ENCODE measurements at regions not wholly inside any gene's neighbourhood (a gene's known extent, or its start where the extent isn't known, plus 50 kb on each side); places are given as distances from the start of the nearest gene placed in this dataset.

- Histone ChIP-seq H3K9me2 (ENCODE audit: insufficient read depth, low read length) (no peaks in the 10 kb centered on the region), H4K20me1 (ENCODE audit: insufficient read depth) (no peaks in the 10 kb centered on the region), H3K79me2 (replicated peaks; ENCODE audit: insufficient read depth, low read length) (no peaks in the 10 kb centered on the region), H3K36me3 (ENCODE audit: insufficient read depth, low read length) (no peaks in the 10 kb centered on the region), H3K27ac (ENCODE audit: low read length) (no peak overlapping the region), H3K4me2 (ENCODE audit: low read length) (no peak overlapping the region), H3K4me3 (ENCODE audit: low read length) (no peak overlapping the region), H2AFZ (ENCODE audit: low read depth, low read length) (no peak overlapping the region), H3K9ac (ENCODE audit: low read length) (no peak overlapping the region), H3K9me3 (ENCODE audit: low read length) (no peaks in the 10 kb centered on the region), H3F3A (ENCODE audit: insufficient read depth, low read length, poor library complexity, severe bottlenecking) (no peaks in the 10 kb centered on the region), H3K27me3 (ENCODE audit: insufficient read depth, low read depth, low read length) (no peaks in the 10 kb centered on the region)
- TF ChIP-seq TAF1 (IDR thresholded peaks at IDR 0.05; ENCODE audit: low read depth) (no peak), CTCF (IDR thresholded peaks at IDR 0.05; ENCODE audit: poor library complexity, severe bottlenecking) (no peak), MXI1 (conservative IDR thresholded peaks at IDR 0.05; ENCODE audit: poor library complexity, severe bottlenecking) (no peak), EZH2 (IDR thresholded peaks at IDR 0.05; ENCODE audit: borderline replicate concordance, insufficient read depth, low read length, poor library complexity, severe bottlenecking) (no peak), POLR2AphosphoS5 (IDR thresholded peaks at IDR 0.05) (no peak), EP300 (conservative IDR thresholded peaks at IDR 0.05; ENCODE audit: poor library complexity, severe bottlenecking) (no peak), SMC3 (conservative IDR thresholded peaks at IDR 0.05; ENCODE audit: poor library complexity) (no peak), RAD21 (conservative IDR thresholded peaks at IDR 0.05) (no peak), REST (IDR thresholded peaks at IDR 0.05; ENCODE audit: borderline replicate concordance) (no peak)
Measured at GRCh38 chr3:152959307-152959706, 124.4 kb downstream of the P2RY1 start.

GRCh38 chr3:152960684-152961083 is 125.8 kb downstream of the P2RY1 start:
- Histone ChIP-seq H3K27ac (ENCODE audit: low read length) (no peak overlapping the region), H3K9me3 (ENCODE audit: low read length) (no peaks in the 10 kb centered on the region), H3K9ac (ENCODE audit: low read length) (no peak overlapping the region), H3K4me2 (ENCODE audit: low read length) (no peak overlapping the region), H2AFZ (ENCODE audit: low read depth, low read length) (no peak overlapping the region), H3K9me2 (ENCODE audit: insufficient read depth, low read length) (no peaks in the 10 kb centered on the region), H3K4me3 (ENCODE audit: low read length) (no peak overlapping the region), H3K79me2 (replicated peaks; ENCODE audit: insufficient read depth, low read length) (no peaks in the 10 kb centered on the region), H3F3A (ENCODE audit: insufficient read depth, low read length, poor library complexity, severe bottlenecking) (no peaks in the 10 kb centered on the region), H4K20me1 (ENCODE audit: insufficient read depth) (no peaks in the 10 kb centered on the region), H3K27me3 (ENCODE audit: insufficient read depth, low read depth, low read length) (no peaks in the 10 kb centered on the region), H3K36me3 (ENCODE audit: insufficient read depth, low read length) (no peaks in the 10 kb centered on the region)
- TF ChIP-seq MXI1 (conservative IDR thresholded peaks at IDR 0.05; ENCODE audit: poor library complexity, severe bottlenecking) (no peak), CTCF (IDR thresholded peaks at IDR 0.05; ENCODE audit: poor library complexity, severe bottlenecking) (no peak), TAF1 (IDR thresholded peaks at IDR 0.05; ENCODE audit: low read depth) (no peak), RAD21 (conservative IDR thresholded peaks at IDR 0.05) (no peak), EZH2 (IDR thresholded peaks at IDR 0.05; ENCODE audit: borderline replicate concordance, insufficient read depth, low read length, poor library complexity, severe bottlenecking) (no peak), POLR2AphosphoS5 (IDR thresholded peaks at IDR 0.05) (no peak)
